HEK293T (cell line): ENCODE measurements at regions not wholly inside any gene's neighbourhood (a gene's known extent, or its start where the extent isn't known, plus 50 kb on each side); places are given as distances from the start of the nearest gene placed in this dataset.
"Not testable (repeated sequence)": the region's sequence is repeated elsewhere in the genome, so short reads cannot be mapped to it uniquely, and the experiment has no call there.

ENCODE experiments used
- ARNT ChIP-seq: fragments of 450-650 bp; IDR thresholded peaks from 2 replicates; pipeline ENCODE4 v1.6.1; 2017; ENCODE audit warnings: mild to moderate bottlenecking
- BHLHE40 ChIP-seq: fragments of 450-650 bp; IDR thresholded peaks from 2 replicates; pipeline ENCODE4 v1.6.1; 2016; ENCODE audit warnings: mild to moderate bottlenecking, moderate library complexity, borderline replicate concordance
- CTBP1 ChIP-seq: fragments of 450-650 bp; IDR thresholded peaks from 2 replicates; pipeline ENCODE4 v1.6.1; 2016; ENCODE audit warnings: borderline replicate concordance
- FOXA1 ChIP-seq: fragments of 450-650 bp; IDR thresholded peaks from 2 replicates; pipeline ENCODE4 v1.6.1; 2016; ENCODE audit warnings: mild to moderate bottlenecking
- FOXK2 ChIP-seq: fragments of 450-650 bp; IDR thresholded peaks from 2 replicates; pipeline ENCODE4 v1.6.1; 2016; ENCODE audit warnings: mild to moderate bottlenecking
- FOXM1 ChIP-seq: fragments of 450-650 bp; IDR thresholded peaks from 2 replicates; pipeline ENCODE4 v1.6.1; 2017; ENCODE audit warnings: mild to moderate bottlenecking, borderline replicate concordance
- HDGF ChIP-seq: fragments of 450-650 bp; IDR thresholded peaks from 2 replicates; pipeline ENCODE4 v1.6.1; 2017; ENCODE audit warnings: antibody characterized with exemption, borderline replicate concordance
- LEF1 ChIP-seq: fragments of 450-650 bp; IDR thresholded peaks from 2 replicates; pipeline ENCODE4 v1.6.1; 2017; ENCODE audit warnings: mild to moderate bottlenecking, borderline replicate concordance
- SP1 ChIP-seq: fragments of 450-650 bp; IDR thresholded peaks from 2 replicates; pipeline ENCODE4 v1.6.1; 2017

DNA sequence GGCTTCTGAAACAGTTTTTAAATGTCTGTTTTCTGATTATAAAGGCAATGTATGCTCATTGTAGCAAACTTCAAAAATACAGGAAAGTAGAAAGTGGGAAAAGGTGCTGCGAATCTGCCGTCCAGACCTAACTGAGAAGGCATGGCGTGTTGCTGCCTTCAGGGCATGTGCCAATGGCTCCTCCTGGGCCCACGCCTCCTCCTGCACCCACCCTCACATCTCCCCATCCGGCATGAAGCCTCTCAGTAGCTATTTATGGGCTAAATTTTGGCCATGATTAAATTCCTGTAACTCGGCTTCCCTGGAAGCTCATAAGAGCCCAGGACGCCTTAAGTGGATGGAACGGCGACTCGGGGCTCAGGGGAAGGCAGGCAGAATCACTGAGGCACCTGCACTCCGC lies 153.8 kb downstream of the LAT start:
- TF ChIP-seq FOXM1, FOXK2, SP1, LEF1, HDGF, ARNT, FOXA1, BHLHE40, CTBP1: not testable (repeated sequence)
